ENCODE measurements at regions not wholly inside any gene's neighbourhood (a gene's known extent, or its start where the extent isn't known, plus 50 kb on each side); places are given as distances from the start of the nearest gene placed in this dataset.

DNA sequence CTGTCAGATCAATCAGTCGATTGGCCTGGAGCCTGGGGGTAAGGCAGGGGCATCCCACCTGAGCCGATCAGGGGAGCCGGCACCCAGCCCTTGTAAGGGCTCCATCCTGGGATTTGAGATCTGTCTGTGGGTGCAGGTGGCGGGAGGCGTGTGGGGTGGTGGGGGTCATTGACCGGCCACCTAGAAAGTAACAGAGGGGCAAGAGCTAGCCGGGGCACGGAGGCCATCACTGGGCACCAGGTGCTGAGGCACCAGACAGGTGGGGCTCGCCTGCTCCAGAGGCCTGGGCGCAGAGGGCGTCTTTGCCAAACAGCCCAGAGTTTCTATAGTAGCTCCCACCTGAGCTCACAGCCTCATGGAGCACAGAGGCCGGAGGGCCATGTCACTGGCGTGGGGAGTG lies 55.5 kb upstream of the ADGRA1 start:
- no peak overlapping the region for H3K4me3 Mint-ChIP-seq (ENCODE audit: low read depth)
- no peak for DNase-seq (ENCODE audit: low spot score, unreplicated experiment)
- peaks cover 4% of the 10 kb centered on the region for H3K4me1 Mint-ChIP-seq (ENCODE audit: low read depth)
- H3K27ac Mint-ChIP-seq, result no peak overlapping the region
- no peaks in the 10 kb centered on the region for H3K36me3 Mint-ChIP-seq (ENCODE audit: insufficient read depth)
- no peak for TF ChIP-seq CTCF (IDR thresholded peaks at IDR 0.05; ENCODE audit: unreplicated experiment)
- no peaks in the 10 kb centered on the region for H3K9me3 Mint-ChIP-seq (ENCODE audit: low read depth)
- peaks cover 38% of the 10 kb centered on the region for H3K27me3 Mint-ChIP-seq

GRCh38 chr10:133031541-133032125 lies 56.1 kb upstream of the ADGRA1 start:
- H3K4me1 Mint-ChIP-seq (ENCODE audit: low read depth), result peaks cover 4% of the 10 kb centered on the region
- no peaks in the 10 kb centered on the region for H3K36me3 Mint-ChIP-seq (ENCODE audit: insufficient read depth)
- no peak overlapping the region for H3K4me3 Mint-ChIP-seq (ENCODE audit: low read depth)
- no peak overlapping the region for H3K27ac Mint-ChIP-seq
- H3K27me3 Mint-ChIP-seq, result peaks cover 38% of the 10 kb centered on the region
- no peak for TF ChIP-seq CTCF (IDR thresholded peaks at IDR 0.05; ENCODE audit: unreplicated experiment)
- no peaks in the 10 kb centered on the region for H3K9me3 Mint-ChIP-seq (ENCODE audit: low read depth)
- DNase-seq (ENCODE audit: low spot score, unreplicated experiment), result no peak

- Mint-ChIP-seq H3K4me1 (ENCODE audit: low read depth) (peaks cover 4% of the 10 kb centered on the region), H3K27me3 (peaks cover 38% of the 10 kb centered on the region), H3K27ac (no peak overlapping the region), H3K36me3 (ENCODE audit: insufficient read depth) (no peaks in the 10 kb centered on the region), H3K9me3 (ENCODE audit: low read depth) (no peaks in the 10 kb centered on the region), H3K4me3 (ENCODE audit: low read depth) (no peak overlapping the region)
- TF ChIP-seq CTCF (IDR thresholded peaks at IDR 0.05; ENCODE audit: unreplicated experiment), result no peak
- no peak for DNase-seq (ENCODE audit: low spot score, unreplicated experiment)
These were observed 56.9 kb upstream of the ADGRA1 start for GRCh38 chr10:133030781-133031180.

- Mint-ChIP-seq H3K36me3 (ENCODE audit: insufficient read depth) (no peaks in the 10 kb centered on the region), H3K27me3 (peaks cover 36% of the 10 kb centered on the region), H3K27ac (no peak overlapping the region), H3K4me1 (ENCODE audit: low read depth) (peaks cover 4% of the 10 kb centered on the region), H3K9me3 (ENCODE audit: low read depth) (no peaks in the 10 kb centered on the region), H3K4me3 (ENCODE audit: low read depth) (no peak overlapping the region)
- DNase-seq (ENCODE audit: low spot score, unreplicated experiment), result no peak
- TF ChIP-seq CTCF (IDR thresholded peaks at IDR 0.05; ENCODE audit: unreplicated experiment), result no peak
These were observed 57.6 kb upstream of the ADGRA1 start for GRCh38 chr10:133030126-133030525.

GRCh38 chr10:133028956-133029355 lies 58.8 kb upstream of the ADGRA1 start:
- Mint-ChIP-seq H3K27ac (no peak overlapping the region), H3K36me3 (ENCODE audit: insufficient read depth) (no peaks in the 10 kb centered on the region), H3K9me3 (ENCODE audit: low read depth) (no peaks in the 10 kb centered on the region), H3K27me3 (peaks cover 37% of the 10 kb centered on the region), H3K4me1 (ENCODE audit: low read depth) (peaks cover 4% of the 10 kb centered on the region), H3K4me3 (ENCODE audit: low read depth) (no peak overlapping the region)
- TF ChIP-seq CTCF (IDR thresholded peaks at IDR 0.05; ENCODE audit: unreplicated experiment), result no peak
- DNase-seq (ENCODE audit: low spot score, unreplicated experiment), result no peak
